Caco-2 (cell line): ENCODE measurements at regions not wholly inside any gene's neighbourhood (a gene's known extent, or its start where the extent isn't known, plus 50 kb on each side); places are given as distances from the start of the nearest gene placed in this dataset.

Source experiments
- BruUV-seq: library from RNA; stranded (reverse); fragments of 400-500 nt; replicated peaks from 2 replicates; lab custom pipeline; 2021; lab: Mats Ljungman, UMichigan
- CTCF ChIA-PET: fragments of 300-600 bp; sonication (Branson Sonifier 250); formaldehyde crosslinking; loops from one replicate; lab custom pipeline; 2022; ENCODE audit warnings: antibody characterized with exemption; lab: Charles Lee
- POLR2A ChIA-PET: fragments of 300-600 bp; sonication (Branson Sonifier 250); formaldehyde crosslinking; loops from one replicate; lab custom pipeline; 2022; ENCODE audit warnings: antibody characterized with exemption; lab: Charles Lee
- DNase-seq, 2 experiments: peaks; one replicate each; pipeline versions ENCODE4 v3.0.0 to v3.0.0-alpha.2; 2020 to 2022
- H3K27me3 ChIP-seq: replicated peaks from 2 replicates; pipeline ENCODE4 v1.6.0; 2011; ENCODE audit warnings: low read length; ENCODE audit not compliant: control insufficient read depth, insufficient read depth
- H3K36me3 ChIP-seq: 2 replicates; pipeline ENCODE4 v1.5.1; 2011; ENCODE audit warnings: low read length; ENCODE audit not compliant: control insufficient read depth, insufficient read depth
- H3K4me1 ChIP-seq: fragments of 250-450 bp; sonication (Bioruptor Pico); 2 replicates; pipeline ENCODE4 v1.5.1; 2020; ENCODE audit warnings: mild to moderate bottlenecking
- H3K4me3 ChIP-seq: 2 replicates; pipeline ENCODE4 v1.5.1; 2011; ENCODE audit warnings: low read depth, mild to moderate bottlenecking, control low read depth, low read length
- H3K9me3 ChIP-seq: fragments of 250-450 bp; sonication (Bioruptor Pico); 2 replicates; pipeline ENCODE4 v1.5.1; 2020; ENCODE audit warnings: mild to moderate bottlenecking, moderate library complexity
- H3K27ac Mint-ChIP-seq: one replicate; pipeline ENCODE4 v1.8.0; 2022; ENCODE audit warnings: mixed read lengths; ENCODE audit not compliant: unreplicated experiment
- H3K27me3 Mint-ChIP-seq: one replicate; pipeline ENCODE4 v1.8.0; 2022; ENCODE audit warnings: mixed read lengths; ENCODE audit not compliant: insufficient read depth, unreplicated experiment
- H3K36me3 Mint-ChIP-seq: one replicate; pipeline ENCODE4 v1.8.0; 2022; ENCODE audit warnings: mild to moderate bottlenecking, mixed read lengths; ENCODE audit not compliant: insufficient read depth, unreplicated experiment
- H3K4me1 Mint-ChIP-seq: one replicate; pipeline ENCODE4 v1.8.0; 2022; ENCODE audit warnings: low read depth, mixed read lengths; ENCODE audit not compliant: unreplicated experiment
- H3K4me3 Mint-ChIP-seq: one replicate; pipeline ENCODE4 v1.8.0; 2022; ENCODE audit warnings: mild to moderate bottlenecking, moderate library complexity, mixed read lengths; ENCODE audit not compliant: unreplicated experiment
- H3K9me3 Mint-ChIP-seq: one replicate; pipeline ENCODE4 v1.8.0; 2022; ENCODE audit warnings: mixed read lengths; ENCODE audit not compliant: unreplicated experiment
- intact Hi-C: fragments of 100-400 bp; cut with micrococcal nuclease; formaldehyde crosslinking; loops from one replicate; pipeline ENCODE4 v1.10.0; 2022; ENCODE audit not compliant: unreplicated experiment
- TF ChIP-seq, protein P1 (sequence below), 2 experiments: fragments of 200-600 bp in 1 of 2; IDR thresholded peaks; 1 replicate in 1 of 2; 2 replicates in 1 of 2; pipeline versions ENCODE4 v1.5.1 to v1.8.0; 2011 to 2022; ENCODE audit warnings: antibody characterized with exemption in 1 of 2, control low read depth in 1 of 2, inconsistent platforms in 1 of 2, low read depth in 1 of 2, low read length in 1 of 2, mild to moderate bottlenecking in 1 of 2, moderate library complexity in 1 of 2; ENCODE audit not compliant: insufficient read depth in 1 of 2, severe bottlenecking in 1 of 2, unreplicated experiment in 1 of 2

- H3K27me3 Mint-ChIP-seq, result peaks cover 12% of the 10 kb centered on the region
- POLR2A ChIA-PET, result no interaction called here
- TF ChIP-seq, protein P1, sequence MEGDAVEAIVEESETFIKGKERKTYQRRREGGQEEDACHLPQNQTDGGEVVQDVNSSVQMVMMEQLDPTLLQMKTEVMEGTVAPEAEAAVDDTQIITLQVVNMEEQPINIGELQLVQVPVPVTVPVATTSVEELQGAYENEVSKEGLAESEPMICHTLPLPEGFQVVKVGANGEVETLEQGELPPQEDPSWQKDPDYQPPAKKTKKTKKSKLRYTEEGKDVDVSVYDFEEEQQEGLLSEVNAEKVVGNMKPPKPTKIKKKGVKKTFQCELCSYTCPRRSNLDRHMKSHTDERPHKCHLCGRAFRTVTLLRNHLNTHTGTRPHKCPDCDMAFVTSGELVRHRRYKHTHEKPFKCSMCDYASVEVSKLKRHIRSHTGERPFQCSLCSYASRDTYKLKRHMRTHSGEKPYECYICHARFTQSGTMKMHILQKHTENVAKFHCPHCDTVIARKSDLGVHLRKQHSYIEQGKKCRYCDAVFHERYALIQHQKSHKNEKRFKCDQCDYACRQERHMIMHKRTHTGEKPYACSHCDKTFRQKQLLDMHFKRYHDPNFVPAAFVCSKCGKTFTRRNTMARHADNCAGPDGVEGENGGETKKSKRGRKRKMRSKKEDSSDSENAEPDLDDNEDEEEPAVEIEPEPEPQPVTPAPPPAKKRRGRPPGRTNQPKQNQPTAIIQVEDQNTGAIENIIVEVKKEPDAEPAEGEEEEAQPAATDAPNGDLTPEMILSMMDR (IDR thresholded peaks at IDR 0.05; ENCODE audit: insufficient read depth in 1 of 2, low read depth in 1 of 2, low read length in 1 of 2, severe bottlenecking in 1 of 2, unreplicated experiment in 1 of 2), result no peak
- CTCF ChIA-PET, result no interaction called here
- DNase-seq, result no peak
- no peaks in the 10 kb centered on the region for H3K9me3 ChIP-seq
- H3K27me3 ChIP-seq, result no peaks in the 10 kb centered on the region
- H3K4me3 ChIP-seq, result no peak overlapping the region
- no peaks in the 10 kb centered on the region for H3K4me1 Mint-ChIP-seq
- no peaks in the 10 kb centered on the region for H3K36me3 Mint-ChIP-seq
- intact Hi-C loops, result no loop called here
- no peak overlapping the region for H3K27ac Mint-ChIP-seq
- no peaks in the 10 kb centered on the region for H3K9me3 Mint-ChIP-seq
- BruUV-seq, result no TSS peak
- H3K4me3 Mint-ChIP-seq, result no peak overlapping the region
- no peaks in the 10 kb centered on the region for H3K36me3 ChIP-seq
- no peaks in the 10 kb centered on the region for H3K4me1 ChIP-seq
Observed at GRCh38 chr9:116080561-116080960, 73.0 kb upstream of the PAPPA start.

DNA sequence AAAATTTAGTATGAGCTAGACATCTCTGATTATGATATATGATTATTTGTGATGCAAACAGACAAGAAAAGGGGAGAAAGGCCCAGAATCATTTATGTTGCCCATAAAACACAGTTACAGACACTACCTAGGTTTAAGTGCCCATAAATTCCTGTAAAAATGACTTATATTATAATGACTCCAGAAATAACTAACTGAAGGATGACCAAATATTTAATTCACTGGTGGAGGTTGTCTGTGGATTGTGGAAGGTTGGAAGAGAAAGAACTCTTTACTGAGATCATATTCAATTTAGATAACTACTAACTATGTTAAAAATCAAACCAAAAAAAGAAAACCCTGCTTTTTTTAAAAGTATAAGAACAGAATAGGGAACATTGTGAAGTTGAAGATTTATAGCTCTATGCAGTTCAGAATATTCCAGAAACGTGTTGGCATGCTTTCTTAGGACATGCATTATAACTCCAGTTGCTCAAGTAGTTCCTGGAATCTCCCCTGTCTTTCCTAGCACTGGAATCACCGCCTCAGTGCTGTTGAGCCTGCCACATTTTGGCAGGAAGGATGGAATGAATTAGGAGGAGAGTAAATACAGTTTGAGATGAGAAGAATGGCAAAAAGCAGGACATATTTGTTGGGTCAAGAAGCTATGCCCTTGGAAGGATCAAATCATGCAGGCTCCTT is 72.0 kb upstream of the PAPPA start:
- no peaks in the 10 kb centered on the region for H3K27me3 ChIP-seq
- H3K36me3 Mint-ChIP-seq, result no peaks in the 10 kb centered on the region
- H3K27me3 Mint-ChIP-seq, result peaks cover 12% of the 10 kb centered on the region
- CTCF ChIA-PET, result no interaction called here
- no peak overlapping the region for H3K27ac Mint-ChIP-seq
- H3K36me3 ChIP-seq, result no peaks in the 10 kb centered on the region
- intact Hi-C loops, result no loop called here
- DNase-seq, result no peak
- no peaks in the 10 kb centered on the region for H3K9me3 Mint-ChIP-seq
- no peak overlapping the region for H3K4me3 ChIP-seq
- POLR2A ChIA-PET, result no interaction called here
- no peaks in the 10 kb centered on the region for H3K4me1 Mint-ChIP-seq
- H3K9me3 ChIP-seq, result no peaks in the 10 kb centered on the region
- TF ChIP-seq, protein P1 (IDR thresholded peaks at IDR 0.05; ENCODE audit: insufficient read depth in 1 of 2, low read depth in 1 of 2, low read length in 1 of 2, severe bottlenecking in 1 of 2, unreplicated experiment in 1 of 2), result no peak
- no peak overlapping the region for H3K4me3 Mint-ChIP-seq
- no TSS peak for BruUV-seq
- H3K4me1 ChIP-seq, result no peaks in the 10 kb centered on the region

DNA sequence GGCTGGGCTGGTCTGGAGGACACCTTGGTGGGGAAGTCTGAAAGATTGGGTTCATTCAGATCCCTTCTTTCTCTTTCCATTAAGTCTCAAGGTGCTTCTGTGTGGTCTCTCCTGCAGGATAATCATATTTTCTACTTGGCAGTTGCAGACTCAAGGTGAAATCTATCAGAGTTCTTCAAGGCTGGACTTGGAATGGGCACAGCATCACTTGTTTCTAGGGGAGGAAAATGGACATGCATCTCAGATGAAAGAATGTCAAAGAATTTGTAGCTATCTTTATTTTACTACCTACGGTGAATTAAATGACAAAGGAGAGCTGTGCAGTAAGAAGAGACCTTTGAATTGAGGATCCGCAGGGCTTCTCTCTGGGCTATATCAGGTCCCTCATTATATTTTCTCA is 69.8 kb upstream of the PAPPA start:
- ChIA-PET POLR2A (no interaction called here), CTCF (no interaction called here)
- Histone ChIP-seq H3K36me3 (no peaks in the 10 kb centered on the region), H3K9me3 (no peaks in the 10 kb centered on the region), H3K4me3 (no peak overlapping the region), H3K4me1 (no peaks in the 10 kb centered on the region), H3K27me3 (no peaks in the 10 kb centered on the region)
- no TSS peak for BruUV-seq
- H3K27me3 Mint-ChIP-seq, result peaks cover 9% of the 10 kb centered on the region
- H3K36me3 Mint-ChIP-seq, result no peaks in the 10 kb centered on the region
- no peaks in the 10 kb centered on the region for H3K4me1 Mint-ChIP-seq
- intact Hi-C loops, result no loop called here
- no peak for DNase-seq
- TF ChIP-seq, protein P1 (IDR thresholded peaks at IDR 0.05; ENCODE audit: insufficient read depth in 1 of 2, low read depth in 1 of 2, low read length in 1 of 2, severe bottlenecking in 1 of 2, unreplicated experiment in 1 of 2), result no peak
- H3K27ac Mint-ChIP-seq, result no peak overlapping the region
- no peaks in the 10 kb centered on the region for H3K9me3 Mint-ChIP-seq
- H3K4me3 Mint-ChIP-seq, result no peak overlapping the region
